Fibroblast of the aortic adventitia (primary cell): ENCODE measurements at regions not wholly inside any gene's neighbourhood (a gene's known extent, or its start where the extent isn't known, plus 50 kb on each side); places are given as distances from the start of the nearest gene placed in this dataset.
"Not testable (repeated sequence)": the region's sequence is repeated elsewhere in the genome, so short reads cannot be mapped to it uniquely, and the experiment has no call there.

ENCODE experiments used
- DNase-seq: peaks from one replicate; pipeline ENCODE4 v3.0.0-alpha.2; 2010; ENCODE audit warnings: low read depth
- H3K4me3 ChIP-seq: 2 replicates; pipeline ENCODE4 v1.5.1; 2011; ENCODE audit warnings: low read depth, mild to moderate bottlenecking, control low read depth, low read length, moderate library complexity
- TF ChIP-seq, protein P1 (sequence below): IDR thresholded peaks from 2 replicates; pipeline ENCODE4 v1.5.1; 2011; ENCODE audit warnings: mild to moderate bottlenecking, low read length, control low read depth, inconsistent platforms; ENCODE audit not compliant: insufficient read depth

DNA sequence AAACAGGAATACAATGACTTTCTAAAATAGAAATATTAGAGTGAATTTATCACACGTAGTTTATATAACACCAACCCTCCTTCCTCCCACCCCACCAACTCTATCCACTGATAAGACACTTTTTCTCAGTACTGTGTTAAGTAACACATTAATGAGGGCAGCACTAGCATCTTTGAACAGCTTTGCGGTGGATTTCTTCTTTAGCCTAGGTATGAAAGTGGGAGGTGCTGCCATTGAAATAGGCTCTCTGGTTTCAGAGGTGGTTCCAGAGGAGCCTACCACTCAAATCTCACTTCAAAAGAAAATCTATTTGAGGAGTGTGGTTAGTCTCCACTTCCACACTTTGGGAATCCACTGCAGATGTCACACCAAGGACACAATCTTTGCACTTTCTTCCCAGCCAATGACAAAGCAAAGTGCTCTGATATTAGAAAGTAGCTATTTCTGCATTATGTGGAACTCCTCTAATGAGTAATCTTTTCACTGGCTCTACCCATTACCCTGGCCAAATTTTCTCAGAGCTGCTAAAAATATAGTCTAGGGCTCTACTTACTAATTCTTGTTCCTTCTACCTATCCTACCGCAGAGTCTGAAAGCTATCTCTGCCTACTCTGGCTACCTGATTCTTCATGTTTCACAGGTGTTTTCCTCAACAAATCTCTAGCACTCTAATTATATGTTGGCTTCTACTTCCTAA, 1667.8 kb downstream of the MRPL39 start:
- H3K4me3 ChIP-seq = no peak overlapping the region
- no peak for DNase-seq

GRCh38 chr21:23936991-23937390, 1670.3 kb downstream of the MRPL39 start:
- TF ChIP-seq, protein P1, sequence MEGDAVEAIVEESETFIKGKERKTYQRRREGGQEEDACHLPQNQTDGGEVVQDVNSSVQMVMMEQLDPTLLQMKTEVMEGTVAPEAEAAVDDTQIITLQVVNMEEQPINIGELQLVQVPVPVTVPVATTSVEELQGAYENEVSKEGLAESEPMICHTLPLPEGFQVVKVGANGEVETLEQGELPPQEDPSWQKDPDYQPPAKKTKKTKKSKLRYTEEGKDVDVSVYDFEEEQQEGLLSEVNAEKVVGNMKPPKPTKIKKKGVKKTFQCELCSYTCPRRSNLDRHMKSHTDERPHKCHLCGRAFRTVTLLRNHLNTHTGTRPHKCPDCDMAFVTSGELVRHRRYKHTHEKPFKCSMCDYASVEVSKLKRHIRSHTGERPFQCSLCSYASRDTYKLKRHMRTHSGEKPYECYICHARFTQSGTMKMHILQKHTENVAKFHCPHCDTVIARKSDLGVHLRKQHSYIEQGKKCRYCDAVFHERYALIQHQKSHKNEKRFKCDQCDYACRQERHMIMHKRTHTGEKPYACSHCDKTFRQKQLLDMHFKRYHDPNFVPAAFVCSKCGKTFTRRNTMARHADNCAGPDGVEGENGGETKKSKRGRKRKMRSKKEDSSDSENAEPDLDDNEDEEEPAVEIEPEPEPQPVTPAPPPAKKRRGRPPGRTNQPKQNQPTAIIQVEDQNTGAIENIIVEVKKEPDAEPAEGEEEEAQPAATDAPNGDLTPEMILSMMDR = no peak
- no peak for DNase-seq

More for the DNA sequence above, 1667.8 kb downstream of the MRPL39 start:
- TF ChIP-seq, protein P1 = no peak

GRCh38 chr21:23936224-23936623, 1671.1 kb downstream of the MRPL39 start:
- TF ChIP-seq, protein P1 = peak; percentile 46
- DNase-seq = peak; percentile 25

More at GRCh38 chr21:23936991-23937390, 1670.3 kb downstream of the MRPL39 start:
- no peak overlapping the region for H3K4me3 ChIP-seq

DNA sequence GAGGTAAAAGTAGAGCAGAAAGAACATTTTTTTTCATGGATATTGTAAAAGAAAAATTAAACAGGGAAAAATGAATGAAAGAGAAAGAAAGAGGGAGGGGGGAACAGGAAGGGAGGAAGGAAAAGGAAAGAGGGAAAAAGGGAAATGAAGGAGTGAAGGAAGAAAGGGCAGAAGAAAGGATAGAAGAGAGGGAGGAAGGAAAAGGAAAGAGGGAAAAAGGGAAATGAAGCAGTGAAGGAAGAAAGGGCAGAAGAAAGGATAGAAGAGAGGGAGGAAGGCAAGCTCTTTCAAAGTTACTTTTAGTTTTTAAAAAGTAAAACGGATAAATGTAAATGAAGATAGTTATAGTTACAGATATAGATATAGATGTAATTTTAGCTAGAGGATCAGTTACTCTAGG, 1676.7 kb downstream of the MRPL39 start:
- TF ChIP-seq, protein P1 = no peak
- no peak overlapping the region for H3K4me3 ChIP-seq
- no peak for DNase-seq

More at GRCh38 chr21:23936224-23936623, 1671.1 kb downstream of the MRPL39 start:
- no peak overlapping the region for H3K4me3 ChIP-seq

DNA sequence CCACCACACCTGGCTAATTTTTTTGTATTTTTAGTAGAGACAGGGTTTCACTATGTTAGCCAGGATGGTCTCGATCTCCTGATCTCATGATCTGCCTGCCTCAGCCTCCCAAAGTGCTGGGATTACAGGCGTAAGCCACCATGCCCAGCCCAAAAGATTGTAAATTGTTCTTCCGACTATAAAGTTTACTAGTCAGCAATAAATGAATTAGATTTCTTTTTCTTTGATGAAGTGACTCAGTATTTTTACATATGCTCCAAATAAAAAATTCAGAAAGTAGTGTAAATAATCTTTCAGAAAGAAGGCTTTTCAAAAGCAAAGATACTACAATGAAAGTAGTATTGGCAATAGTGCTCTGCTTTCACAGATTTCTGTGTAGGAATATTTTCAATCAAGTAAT, 1680.9 kb downstream of the MRPL39 start:
- not testable (repeated sequence) for DNase-seq, H3K4me3 ChIP-seq

GRCh38 chr21:23921670-23922418, 1685.4 kb downstream of the MRPL39 start:
- no peak for DNase-seq
- TF ChIP-seq, protein P1 = no peak
- no peak overlapping the region for H3K4me3 ChIP-seq

DNA sequence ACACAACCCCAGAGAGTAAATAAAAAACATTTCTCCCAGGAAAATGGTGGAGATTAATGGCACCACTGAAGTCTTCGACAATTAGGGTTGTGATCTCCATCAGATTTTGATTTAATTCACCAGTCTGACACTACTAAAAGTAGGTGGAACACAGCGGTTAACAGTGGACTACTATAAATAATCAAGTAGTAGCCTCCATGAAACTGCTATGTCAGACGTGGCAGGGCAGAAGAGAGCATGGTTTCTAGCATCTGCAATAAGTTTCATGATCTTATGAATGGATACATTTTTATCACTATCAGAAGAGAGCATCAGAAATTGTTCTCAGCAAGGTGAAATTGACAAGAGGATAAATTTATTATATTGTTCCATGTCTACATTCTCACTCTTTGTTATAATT, 1706.6 kb downstream of the MRPL39 start:
- no peak overlapping the region for H3K4me3 ChIP-seq
- DNase-seq = no peak
- TF ChIP-seq, protein P1 = no peak
